ENCODE measurements at regions not wholly inside any gene's neighbourhood (a gene's known extent, or its start where the extent isn't known, plus 50 kb on each side); places are given as distances from the start of the nearest gene placed in this dataset.
"Not testable (repeated sequence)": the region's sequence is repeated elsewhere in the genome, so short reads cannot be mapped to it uniquely, and the experiment has no call there.

DNA sequence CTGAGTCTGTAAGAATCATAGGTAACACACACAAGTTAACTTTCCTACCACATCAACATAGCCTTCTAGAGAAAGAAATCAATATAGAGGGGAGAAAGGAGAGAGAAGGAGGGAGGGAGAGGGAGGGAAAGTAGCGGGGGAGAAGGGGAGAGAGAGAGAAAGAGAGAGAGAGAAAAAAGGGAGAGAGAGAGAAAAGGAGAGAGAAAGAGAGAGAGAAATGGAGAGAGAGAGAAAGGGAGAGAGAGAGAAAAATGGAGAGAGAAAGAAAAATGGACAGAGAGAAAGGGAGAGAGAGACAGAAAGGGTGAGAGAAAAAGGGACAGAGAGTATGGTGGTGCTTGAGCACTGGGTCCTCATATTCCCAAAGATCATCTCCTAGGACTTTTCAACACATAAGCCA, 591.7 kb downstream of the ZEB2 start:
- no peak overlapping the region for H3K27ac ChIP-seq
- intact Hi-C loops (cut with DNase I; ENCODE audit: low total_unique reads), result no loop called here
- no peaks in the 10 kb centered on the region for H3K36me3 ChIP-seq
- TF ChIP-seq POLR2A (IDR thresholded peaks at IDR 0.05), result no peak
- TF ChIP-seq, protein P1, sequence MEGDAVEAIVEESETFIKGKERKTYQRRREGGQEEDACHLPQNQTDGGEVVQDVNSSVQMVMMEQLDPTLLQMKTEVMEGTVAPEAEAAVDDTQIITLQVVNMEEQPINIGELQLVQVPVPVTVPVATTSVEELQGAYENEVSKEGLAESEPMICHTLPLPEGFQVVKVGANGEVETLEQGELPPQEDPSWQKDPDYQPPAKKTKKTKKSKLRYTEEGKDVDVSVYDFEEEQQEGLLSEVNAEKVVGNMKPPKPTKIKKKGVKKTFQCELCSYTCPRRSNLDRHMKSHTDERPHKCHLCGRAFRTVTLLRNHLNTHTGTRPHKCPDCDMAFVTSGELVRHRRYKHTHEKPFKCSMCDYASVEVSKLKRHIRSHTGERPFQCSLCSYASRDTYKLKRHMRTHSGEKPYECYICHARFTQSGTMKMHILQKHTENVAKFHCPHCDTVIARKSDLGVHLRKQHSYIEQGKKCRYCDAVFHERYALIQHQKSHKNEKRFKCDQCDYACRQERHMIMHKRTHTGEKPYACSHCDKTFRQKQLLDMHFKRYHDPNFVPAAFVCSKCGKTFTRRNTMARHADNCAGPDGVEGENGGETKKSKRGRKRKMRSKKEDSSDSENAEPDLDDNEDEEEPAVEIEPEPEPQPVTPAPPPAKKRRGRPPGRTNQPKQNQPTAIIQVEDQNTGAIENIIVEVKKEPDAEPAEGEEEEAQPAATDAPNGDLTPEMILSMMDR (IDR thresholded peaks at IDR 0.05), result no peak
- no peaks in the 10 kb centered on the region for H3K4me1 ChIP-seq
- no peaks in the 10 kb centered on the region for H3K9me3 ChIP-seq
- no peak for DNase-seq
- no peaks in the 10 kb centered on the region for H3K27me3 ChIP-seq
- no peak overlapping the region for H3K4me3 ChIP-seq

DNA sequence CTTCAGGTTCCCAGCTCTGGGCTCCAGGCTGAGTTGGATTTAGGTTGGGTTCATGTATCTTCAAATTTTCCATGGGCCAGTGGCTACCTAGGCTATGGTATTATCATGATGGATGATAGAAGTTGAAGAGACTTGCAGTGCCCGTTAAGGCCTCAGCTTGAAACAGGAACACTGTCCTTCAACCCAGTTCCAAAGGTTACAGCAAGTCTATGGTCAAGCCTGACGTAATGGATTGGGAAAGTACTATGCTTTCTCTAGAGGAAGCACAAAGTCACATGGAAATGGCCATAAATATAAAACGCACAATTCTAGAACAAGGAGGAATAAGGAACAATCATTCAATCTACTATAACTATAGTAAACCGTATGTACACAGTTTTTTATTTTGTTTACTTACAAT, 593.2 kb downstream of the ZEB2 start:
- TF ChIP-seq POLR2A (IDR thresholded peaks at IDR 0.05), result no peak
- TF ChIP-seq, protein P1 (IDR thresholded peaks at IDR 0.05), result no peak
- no peaks in the 10 kb centered on the region for H3K4me1 ChIP-seq
- no peaks in the 10 kb centered on the region for H3K27me3 ChIP-seq
- H3K4me3 ChIP-seq, result no peak overlapping the region
- intact Hi-C loops (cut with DNase I; ENCODE audit: low total_unique reads), result no loop called here
- H3K9me3 ChIP-seq, result no peaks in the 10 kb centered on the region
- DNase-seq, result no peak
- H3K36me3 ChIP-seq, result no peaks in the 10 kb centered on the region
- no peak overlapping the region for H3K27ac ChIP-seq

DNA sequence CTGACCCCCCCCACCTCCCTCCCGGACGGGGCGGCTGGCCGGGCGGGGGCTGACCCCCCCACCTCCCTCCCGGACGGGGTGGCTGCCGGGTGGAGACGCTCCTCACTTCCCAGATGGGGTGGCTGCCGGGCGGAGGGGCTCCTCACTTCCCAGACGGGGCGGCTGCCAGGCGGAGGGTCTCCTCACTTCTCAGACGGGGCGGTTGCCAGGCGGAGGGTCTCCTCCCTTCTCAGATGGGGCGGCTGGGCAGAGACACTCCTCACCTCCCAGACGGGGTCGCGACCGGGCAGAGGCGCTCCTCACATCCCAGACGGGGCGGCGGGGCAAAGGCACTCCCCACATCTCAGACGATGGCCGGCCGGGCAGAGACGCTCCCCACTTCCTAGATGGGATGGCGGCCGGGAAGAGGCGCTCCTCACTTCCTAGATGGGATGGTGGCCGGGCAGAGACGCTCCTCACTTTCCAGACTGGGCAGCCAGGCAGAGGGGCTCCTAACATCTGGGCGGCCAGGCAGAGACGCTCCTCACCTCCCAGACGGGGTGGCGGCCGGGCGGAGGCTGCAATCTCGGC, 597.6 kb downstream of the ZEB2 start:
- H3K4me1 ChIP-seq; H3K4me3 ChIP-seq; H3K27ac ChIP-seq; intact Hi-C loops (cut with DNase I; ENCODE audit: low total_unique reads); H3K36me3 ChIP-seq; H3K27me3 ChIP-seq; DNase-seq; H3K9me3 ChIP-seq: not testable (repeated sequence)

GRCh38 chr2:143918465-143918989, 601.4 kb downstream of the ZEB2 start:
- H3K4me1 ChIP-seq, result no peaks in the 10 kb centered on the region
- no peaks in the 10 kb centered on the region for H3K9me3 ChIP-seq
- H3K36me3 ChIP-seq, result no peaks in the 10 kb centered on the region
- H3K27ac ChIP-seq, result no peak overlapping the region
- H3K4me3 ChIP-seq, result no peak overlapping the region
- intact Hi-C loops (cut with DNase I; ENCODE audit: low total_unique reads), result no loop called here
- no peaks in the 10 kb centered on the region for H3K27me3 ChIP-seq
- DNase-seq, result no peak
- TF ChIP-seq, protein P1 (IDR thresholded peaks at IDR 0.05), result no peak
- no peak for TF ChIP-seq POLR2A (IDR thresholded peaks at IDR 0.05)

DNA sequence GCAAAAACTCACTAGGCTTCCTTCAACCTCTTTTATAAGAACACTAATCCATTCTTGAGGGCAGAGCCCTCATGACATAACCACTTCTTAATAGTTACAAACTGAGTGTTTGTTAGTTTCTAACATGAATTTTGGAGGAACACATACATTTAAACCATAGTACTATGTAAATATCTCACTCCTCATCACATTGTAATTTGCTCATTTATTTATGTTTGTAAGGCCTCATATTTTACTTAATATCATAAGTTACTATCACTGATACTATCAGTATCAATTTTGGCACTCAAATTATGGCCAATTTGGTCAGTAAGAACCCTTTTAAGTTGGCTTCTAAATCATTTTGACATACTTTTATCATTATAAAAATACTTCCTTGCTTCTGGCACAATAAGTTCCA, 603.1 kb downstream of the ZEB2 start:
- Histone ChIP-seq H3K27me3 (no peaks in the 10 kb centered on the region), H3K36me3 (no peaks in the 10 kb centered on the region), H3K9me3 (no peaks in the 10 kb centered on the region), H3K4me1 (no peaks in the 10 kb centered on the region), H3K4me3 (no peak overlapping the region), H3K27ac (no peak overlapping the region)
- no peak for TF ChIP-seq POLR2A (IDR thresholded peaks at IDR 0.05)
- TF ChIP-seq, protein P1 (IDR thresholded peaks at IDR 0.05), result no peak
- intact Hi-C loops (cut with DNase I; ENCODE audit: low total_unique reads), result no loop called here
- DNase-seq, result no peak

Measured in uterus (tissue), 3 donors.